GM12873 (cell line): ENCODE measurements at regions not wholly inside any gene's neighbourhood (a gene's known extent, or its start where the extent isn't known, plus 50 kb on each side); places are given as distances from the start of the nearest gene placed in this dataset.

Experiments used
- TF ChIP-seq, protein P1 (sequence below): IDR thresholded peaks from 2 replicates; pipeline ENCODE4 v1.5.1; 2012; ENCODE audit warnings: low read depth, mild to moderate bottlenecking, moderate library complexity, low read length, control low read depth; ENCODE audit not compliant: insufficient read depth; ENCODE audit errors: missing control alignments

DNA sequence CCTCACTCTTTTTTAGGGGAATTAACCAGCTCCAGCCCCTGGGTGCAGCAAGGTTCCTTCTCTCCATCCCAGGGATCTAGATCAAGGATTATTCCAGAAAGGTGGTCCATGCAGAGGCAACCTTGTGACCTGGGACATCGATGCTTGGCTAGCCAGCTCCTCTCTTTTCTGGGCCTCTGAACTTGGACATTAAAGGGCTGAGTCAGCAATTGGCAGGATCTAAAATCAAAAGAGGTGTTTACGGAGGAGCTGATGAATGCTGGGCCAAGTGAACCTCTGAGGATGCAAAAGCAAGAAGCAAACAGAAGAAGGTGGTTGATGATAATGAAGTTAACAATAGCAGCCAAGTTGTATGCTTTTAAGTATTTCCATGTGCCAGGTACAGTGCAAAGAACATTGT lies 207.0 kb downstream of the MAF start:
- TF ChIP-seq, protein P1, sequence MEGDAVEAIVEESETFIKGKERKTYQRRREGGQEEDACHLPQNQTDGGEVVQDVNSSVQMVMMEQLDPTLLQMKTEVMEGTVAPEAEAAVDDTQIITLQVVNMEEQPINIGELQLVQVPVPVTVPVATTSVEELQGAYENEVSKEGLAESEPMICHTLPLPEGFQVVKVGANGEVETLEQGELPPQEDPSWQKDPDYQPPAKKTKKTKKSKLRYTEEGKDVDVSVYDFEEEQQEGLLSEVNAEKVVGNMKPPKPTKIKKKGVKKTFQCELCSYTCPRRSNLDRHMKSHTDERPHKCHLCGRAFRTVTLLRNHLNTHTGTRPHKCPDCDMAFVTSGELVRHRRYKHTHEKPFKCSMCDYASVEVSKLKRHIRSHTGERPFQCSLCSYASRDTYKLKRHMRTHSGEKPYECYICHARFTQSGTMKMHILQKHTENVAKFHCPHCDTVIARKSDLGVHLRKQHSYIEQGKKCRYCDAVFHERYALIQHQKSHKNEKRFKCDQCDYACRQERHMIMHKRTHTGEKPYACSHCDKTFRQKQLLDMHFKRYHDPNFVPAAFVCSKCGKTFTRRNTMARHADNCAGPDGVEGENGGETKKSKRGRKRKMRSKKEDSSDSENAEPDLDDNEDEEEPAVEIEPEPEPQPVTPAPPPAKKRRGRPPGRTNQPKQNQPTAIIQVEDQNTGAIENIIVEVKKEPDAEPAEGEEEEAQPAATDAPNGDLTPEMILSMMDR: no peak

DNA sequence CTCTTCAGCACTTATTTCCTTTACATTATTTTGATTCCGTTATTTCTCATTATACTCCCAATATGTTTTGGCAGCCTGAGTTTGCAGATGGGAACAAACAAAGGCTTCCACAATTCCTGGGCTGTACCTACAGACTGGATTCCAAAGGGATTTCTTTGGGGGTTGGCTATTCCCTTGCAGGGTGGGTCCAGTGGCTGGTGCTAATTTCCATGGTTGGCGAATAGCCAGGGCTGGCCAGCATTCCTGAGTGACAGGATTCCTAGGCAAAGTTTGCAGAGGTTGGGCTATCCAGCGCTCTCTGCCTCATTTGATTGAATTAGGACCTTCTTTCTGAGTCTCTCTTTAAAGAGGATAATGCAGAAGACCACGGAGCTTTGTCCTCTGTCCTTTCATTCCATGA lies 207.4 kb downstream of the MAF start:
- TF ChIP-seq, protein P1: no peak

DNA sequence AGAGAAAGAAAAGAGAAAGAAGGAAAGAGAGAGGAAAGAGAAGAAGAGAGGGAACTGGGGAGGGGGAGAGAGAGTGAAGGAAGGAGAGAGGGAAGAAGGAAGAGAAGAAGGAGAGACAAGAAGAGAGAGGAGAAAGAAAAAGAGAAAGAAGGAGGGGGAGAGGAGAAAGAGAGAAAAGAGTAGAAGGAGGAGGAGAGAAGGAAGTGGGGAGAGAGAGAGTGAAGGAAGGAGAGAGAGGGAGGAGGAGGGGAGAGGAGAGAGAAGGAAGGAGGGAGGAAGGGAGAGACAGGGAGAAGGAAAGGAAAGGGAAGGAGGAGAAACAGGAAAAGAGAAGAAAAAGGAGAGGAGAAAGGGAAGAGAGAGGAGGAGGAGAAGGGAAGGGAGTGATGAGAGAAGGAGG lies 208.5 kb downstream of the MAF start:
- TF ChIP-seq, protein P1: no peak

DNA sequence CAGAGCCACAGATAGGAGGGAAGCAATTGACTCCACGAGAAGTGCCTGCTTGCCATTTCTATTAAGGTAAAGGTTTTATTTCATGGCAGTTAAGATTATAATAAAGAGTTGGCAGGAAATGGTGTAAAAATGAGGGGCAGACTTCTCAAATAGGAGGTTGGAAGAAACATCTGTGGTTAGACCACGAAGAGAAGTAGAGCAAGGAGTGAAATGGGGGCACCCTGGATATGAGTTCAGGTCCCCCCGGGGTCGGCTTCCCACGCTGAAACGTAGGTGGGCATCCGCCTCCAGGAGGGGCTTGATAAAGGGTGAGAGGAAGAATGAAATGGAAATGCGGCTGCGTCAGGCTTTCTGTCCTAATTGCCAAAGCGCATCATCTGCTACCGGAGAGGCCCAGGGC lies 209.1 kb downstream of the MAF start:
- TF ChIP-seq, protein P1: no peak

DNA sequence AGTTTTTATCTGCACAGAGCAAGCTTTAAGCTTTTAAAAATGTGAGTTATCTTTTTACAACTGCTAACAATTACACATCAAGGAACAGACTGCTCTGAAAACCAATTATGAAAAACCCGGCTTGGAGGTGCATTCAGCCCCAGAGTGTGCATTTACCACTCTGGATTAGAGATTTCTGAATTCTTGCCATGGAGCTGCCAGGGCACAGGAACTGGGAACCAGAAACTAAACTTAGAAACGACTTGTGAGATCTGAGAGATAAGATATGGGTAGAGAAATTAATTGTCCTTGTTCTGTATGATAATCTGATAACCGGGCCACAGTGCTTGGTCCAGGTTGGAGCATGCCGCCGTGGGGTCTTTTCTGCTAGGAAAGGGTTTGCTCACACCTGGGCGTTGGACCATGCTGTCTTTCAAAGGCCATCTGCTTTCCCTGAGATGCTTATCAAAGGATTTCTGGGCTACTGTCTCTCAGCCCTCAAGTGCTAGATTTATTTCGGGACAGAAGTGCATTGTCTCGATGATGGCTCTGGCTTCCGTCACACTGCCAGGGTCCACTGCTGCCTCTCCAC lies 210.0 kb downstream of the MAF start:
- TF ChIP-seq, protein P1: no peak

DNA sequence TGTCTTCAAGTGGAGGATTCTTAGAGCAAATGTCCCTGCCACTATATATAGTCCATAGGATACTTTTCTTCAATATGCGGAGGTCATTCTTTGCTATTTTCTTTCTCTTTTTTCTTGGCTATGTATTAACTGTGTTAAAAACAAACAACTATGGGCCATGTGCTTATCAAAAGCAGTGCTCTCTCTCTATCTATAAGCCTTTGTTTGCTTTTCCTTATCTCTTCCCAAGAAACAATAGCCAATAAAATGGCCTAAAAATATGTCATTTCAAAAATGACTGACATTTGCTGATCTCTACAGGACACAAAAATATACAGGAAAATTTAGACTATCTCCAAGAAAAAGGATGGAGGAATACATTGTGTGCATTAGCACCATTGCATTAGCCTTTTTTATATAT lies 212.1 kb downstream of the MAF start:
- TF ChIP-seq, protein P1: no peak

DNA sequence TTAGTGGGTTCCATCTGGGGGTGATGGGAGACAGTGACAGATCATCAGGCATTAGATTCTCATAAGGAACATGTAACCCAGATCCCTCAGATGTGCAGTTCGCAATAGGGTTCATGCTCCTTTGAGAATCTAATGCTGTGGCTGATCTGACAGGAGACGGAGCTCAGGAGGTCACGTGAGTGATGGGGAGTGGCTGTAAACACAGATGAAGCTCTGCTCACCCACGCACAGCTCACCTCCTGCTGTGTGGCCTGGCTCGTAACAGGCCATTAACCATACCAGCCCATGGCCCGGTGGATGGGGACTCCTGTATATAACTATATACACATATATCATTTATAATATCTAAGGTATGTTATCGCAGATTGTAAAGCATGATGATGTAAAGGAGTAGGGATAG lies 214.2 kb downstream of the MAF start:
- TF ChIP-seq, protein P1: no peak
